ENCODE measurements at regions not wholly inside any gene's neighbourhood (a gene's known extent, or its start where the extent isn't known, plus 50 kb on each side); places are given as distances from the start of the nearest gene placed in this dataset.

DNA sequence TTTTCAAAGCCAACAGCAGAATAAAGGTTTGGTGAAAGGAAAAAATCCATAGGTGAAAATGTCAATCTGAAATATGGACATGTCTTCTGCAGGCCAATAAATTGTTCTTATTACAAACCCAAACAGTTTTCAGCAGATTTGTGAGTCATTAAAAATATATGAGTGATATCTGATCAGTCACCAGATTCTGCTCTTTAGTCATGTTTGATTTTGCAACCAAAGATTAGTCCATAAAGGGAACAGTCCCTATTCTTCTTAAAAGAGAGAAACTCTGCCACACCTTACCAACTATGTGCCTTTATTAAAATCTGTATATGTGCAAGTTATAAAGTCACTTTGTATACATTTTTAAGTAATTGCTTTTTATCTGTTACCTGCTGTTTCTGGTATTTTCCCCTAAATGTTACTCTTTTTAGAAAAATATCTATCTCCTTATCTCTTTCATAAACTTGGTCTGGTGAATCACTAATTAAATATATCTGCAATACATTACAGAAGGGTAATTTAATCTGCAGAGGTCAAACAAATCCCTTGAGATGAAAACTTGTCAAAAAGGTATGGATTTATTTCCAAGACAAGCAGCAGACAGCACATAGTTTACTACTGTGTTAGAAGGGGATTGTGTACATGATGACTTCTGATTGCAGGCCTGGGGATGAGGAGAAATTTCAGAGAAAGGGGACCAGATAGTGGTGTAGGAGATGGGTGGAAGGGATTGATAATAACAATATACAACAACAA is 322.9 kb upstream of the NWD2 start:
- in situ Hi-C loops (cut with MboI; ENCODE audit: low sequenced_read_pairs) = no loop called here

DNA sequence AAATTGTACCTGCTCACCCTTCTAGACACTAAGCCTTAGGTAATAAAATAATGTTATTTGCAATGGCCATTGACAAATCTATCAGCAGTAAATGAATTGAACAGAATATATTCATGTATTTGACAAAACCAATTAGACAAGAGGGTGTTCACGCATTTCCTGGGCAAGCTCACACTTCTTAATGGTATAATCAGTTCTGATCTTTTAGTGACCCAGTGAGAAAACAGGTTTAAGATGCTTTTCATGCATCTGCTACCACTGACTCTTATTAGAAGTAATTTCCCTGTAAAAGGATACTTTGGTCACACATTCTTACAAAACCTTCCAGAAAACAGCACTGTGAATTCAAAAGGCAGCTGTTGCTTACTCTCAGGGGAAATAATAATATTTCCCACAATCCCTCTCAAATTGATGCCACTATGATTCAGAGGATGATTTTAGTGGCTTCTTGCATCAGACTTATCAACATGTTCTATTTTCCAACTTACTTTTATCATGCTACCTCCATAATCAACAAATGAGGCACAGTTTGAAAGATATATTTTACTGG is 313.9 kb upstream of the NWD2 start:
- in situ Hi-C loops (cut with MboI; ENCODE audit: low sequenced_read_pairs) = no loop called here

DNA sequence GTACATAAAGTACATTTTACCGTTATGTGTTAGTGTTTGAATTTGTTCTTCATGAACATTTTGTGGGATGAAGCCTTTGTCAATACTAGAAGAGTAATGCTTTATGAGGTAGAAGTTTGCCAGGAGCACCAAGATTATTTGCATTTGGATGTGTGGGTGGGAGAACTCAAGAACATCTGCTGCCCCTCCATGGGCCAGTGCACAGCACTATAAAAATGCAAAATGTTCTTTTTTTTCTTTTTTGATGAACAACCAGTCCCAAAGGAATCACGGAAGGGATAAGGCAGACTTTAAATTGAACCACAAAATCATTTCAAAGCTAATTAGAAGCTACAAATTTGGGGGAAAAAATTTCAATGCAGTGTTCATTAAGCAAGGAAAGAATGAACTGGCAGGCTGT is 300.3 kb upstream of the NWD2 start:
- in situ Hi-C loops (cut with MboI; ENCODE audit: low sequenced_read_pairs) = no loop called here

DNA sequence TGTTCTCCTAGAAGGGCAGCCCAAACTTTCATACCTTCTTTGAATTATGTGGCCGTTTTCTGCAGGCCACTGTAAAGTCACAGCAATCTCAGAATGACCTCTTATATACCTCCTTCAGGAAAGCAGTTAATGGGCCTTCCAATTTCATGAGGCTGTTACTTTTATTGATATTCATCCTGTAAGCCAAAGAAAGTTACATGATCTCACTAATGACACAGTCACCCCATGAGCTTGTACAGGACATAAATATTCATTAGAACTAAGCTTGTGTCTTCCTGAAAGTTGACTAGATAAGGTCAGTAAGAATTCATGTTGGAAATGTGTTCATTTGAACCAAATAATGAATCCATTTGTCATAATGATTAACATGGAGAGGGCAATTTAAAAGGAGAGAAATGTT is 283.1 kb upstream of the NWD2 start:
- in situ Hi-C loops (cut with MboI; ENCODE audit: low sequenced_read_pairs) = no loop called here

DNA sequence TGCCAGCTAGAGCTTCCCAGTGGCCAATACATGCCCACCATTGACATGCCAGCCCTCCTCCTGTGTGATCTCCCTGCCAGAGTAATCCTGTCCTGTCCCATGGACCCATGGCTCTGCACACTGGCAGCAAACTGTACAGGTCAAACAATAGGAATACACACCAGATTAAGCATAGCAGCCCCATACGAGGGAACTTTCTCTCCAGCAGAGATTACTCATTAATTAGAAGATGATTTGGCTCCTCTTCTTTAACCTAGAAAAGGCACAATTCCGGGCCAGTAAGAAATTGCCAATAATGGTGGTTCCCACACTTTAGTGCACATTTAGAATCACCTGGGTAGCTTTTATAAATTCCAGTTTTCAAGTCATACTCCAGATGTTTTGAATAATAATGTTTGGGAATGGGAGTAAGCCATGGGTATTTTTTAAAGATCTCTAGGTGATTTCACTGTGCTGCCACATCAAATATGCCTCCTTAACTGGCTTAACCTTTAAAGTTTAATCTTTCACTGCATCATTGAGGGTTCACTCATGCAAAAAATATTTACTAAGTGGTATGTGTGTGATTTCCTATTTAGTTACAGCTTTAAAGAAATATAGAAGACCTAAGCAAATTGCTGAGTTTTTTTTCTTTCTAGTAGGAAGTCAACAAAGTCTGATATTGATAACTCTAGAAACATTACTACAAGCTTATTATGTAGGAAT is 277.6 kb upstream of the NWD2 start:
- in situ Hi-C loops (cut with MboI; ENCODE audit: low sequenced_read_pairs) = no loop called here

DNA sequence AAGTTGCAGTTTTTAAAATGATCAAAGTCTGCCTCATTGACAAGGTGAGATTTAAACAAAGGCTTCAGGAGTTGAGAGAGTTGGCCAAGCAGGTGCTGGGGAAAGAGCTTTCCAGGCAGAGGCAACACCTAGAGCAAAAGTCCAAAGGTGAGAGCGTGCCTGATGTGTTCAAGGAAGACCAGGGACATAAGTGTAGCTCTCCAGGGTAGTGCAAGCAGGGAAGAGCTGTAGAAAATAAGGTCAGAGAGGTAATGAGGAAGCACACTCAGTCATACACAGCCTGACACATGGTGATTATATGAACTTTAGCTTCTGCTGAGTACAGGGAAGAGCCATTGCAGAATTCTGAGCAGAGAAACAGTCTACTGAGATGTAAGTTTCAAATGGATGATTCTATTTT is 265.0 kb upstream of the NWD2 start:
- in situ Hi-C loops (cut with MboI; ENCODE audit: low sequenced_read_pairs) = no loop called here

DNA sequence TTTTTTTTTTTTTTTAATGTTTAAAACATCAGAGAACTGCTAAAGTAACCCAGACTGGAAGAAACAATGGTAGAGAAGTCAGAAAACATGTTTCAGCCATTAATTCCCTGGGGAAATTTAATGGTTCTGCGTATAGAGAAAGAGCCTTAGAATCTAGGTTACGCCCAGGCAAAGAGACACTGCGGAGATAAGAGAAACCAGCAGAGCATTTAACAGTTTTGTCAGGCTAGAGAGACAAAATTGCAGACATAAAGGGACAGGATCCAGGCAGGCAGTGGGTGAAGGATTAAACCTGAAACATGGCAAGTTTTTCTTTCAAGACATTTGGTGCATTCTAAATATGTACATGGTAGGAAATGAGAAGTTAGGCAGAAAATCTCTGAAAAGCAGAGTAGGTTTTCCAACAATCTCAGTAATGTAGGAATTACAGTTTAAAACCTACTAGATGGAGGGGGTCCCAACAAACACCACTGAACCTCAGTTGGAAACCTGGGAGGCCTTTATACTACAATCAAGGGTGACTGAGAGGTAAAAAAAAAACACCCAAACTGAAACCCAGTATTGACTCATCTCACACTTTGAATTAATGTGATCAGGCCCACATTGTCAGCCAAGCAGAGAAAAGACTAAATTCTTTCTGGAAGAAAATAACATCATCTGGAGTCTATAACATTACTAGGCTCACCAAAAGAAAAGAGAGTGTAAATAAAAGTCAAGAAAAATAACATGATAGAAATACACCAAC is 254.2 kb upstream of the NWD2 start:
- in situ Hi-C loops (cut with MboI; ENCODE audit: low sequenced_read_pairs) = no loop called here

DNA sequence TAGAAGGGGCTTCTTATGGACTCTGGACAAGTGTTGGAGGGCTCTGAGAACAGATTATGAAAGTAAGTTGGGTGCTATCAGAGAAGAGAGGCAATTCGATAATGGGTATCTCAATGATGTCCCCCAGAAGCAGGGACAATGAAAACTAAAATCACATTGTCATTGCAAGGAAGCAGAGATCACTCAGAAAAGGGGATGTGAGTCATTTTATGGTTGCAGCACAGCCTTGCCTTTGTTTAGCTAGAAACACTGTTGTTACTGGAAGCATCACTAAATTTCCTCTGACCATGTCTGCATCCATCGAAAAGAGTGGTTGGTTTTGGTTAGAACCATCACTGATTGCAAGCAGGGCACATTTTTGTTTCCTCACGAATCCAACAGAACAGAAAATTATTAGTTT is 246.8 kb upstream of the NWD2 start:
- in situ Hi-C loops (cut with MboI; ENCODE audit: low sequenced_read_pairs) = no loop called here

DNA sequence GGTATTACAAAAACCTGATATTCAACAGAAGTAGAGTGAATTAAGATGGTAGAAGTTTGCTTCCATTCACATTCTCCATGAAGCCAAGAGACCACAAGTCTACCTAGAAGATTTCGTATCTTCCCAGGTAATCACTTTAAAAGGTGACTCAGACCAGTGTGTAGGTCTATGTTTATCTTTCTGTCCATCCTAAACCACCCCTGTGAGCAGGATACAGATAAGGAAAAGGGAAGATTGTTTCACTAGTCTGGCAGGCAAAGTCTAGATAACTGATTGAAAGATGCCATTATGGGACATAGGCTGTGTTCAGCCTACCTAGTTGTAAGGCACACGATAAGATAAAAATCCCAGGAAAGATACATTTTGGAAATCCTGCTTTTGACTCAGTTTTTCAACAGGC is 244.3 kb upstream of the NWD2 start:
- in situ Hi-C loops (cut with MboI; ENCODE audit: low sequenced_read_pairs) = no loop called here

DNA sequence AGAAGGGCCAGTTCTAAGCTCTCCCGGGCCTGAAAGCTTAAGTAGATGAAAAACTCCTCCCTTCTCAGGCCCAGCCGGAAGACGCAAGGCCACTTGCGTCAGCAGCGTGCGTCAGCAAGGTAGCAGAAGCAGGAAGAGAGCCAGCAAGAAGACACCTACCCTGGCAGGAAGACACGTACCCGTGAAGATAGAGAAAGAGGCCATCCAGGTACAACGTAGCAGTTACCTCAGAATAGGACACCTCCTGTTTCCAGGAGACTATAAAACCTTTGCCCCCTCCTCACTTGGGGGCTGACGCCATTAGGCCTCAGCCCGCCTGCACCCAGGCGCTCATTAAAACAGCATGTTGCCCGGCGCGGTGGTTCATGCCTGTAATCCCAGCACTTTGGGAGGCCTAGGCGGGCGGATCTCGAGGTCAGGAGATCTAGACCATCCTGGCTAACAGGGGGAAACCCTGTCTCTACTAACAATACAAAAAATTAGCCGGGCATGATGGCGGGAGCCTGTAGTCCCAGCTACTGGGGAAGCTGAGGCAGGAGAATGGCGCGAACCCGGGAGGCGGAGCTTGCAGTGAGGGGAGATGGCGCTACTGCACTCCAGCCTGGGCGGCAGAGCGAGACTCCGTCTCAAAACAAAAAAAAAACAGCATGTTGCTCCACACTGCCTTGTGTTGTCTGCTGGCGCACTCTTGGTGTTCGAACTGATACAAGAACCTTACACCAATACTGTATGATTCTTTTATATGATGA is 242.7 kb upstream of the NWD2 start:
- in situ Hi-C loops (cut with MboI; ENCODE audit: low sequenced_read_pairs) = no loop called here

DNA sequence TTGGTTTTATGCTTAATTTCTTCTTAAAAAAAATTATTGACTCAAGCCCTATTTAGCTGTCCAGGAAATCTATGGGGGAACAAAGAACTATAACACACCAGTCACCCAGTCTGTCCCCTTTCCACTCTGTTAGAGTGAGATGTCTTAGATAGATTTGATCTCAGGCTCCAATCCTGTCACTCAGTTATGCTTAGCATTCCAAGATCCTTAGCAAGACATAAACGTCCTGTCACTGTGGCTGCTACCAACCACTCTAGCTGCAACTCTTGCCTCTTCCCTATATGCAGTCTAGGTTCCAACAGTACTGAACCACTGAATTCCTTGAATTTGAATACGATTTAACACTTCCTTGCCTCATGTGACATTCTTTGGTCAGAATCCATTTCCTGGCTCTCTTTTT is 241.9 kb upstream of the NWD2 start:
- in situ Hi-C loops (cut with MboI; ENCODE audit: low sequenced_read_pairs) = no loop called here

DNA sequence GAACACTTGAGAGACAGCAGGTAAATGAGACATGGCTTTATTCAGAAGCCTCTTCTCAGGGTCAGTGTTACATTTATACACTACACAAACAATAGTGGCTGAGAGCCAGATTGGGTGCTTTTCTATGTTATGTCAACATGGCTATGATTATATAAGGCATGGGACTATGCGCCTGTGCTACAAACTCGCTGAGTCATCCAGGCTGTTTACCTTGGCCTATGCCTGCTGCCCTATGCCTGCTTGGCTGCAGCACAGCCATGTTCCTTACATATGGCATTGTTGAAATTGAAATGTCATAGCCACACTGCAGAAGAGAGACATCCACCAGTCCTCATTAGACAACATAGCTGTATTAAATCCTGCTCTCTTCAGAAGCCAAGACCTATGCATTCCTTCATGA is 236.3 kb upstream of the NWD2 start:
- in situ Hi-C loops (cut with MboI; ENCODE audit: low sequenced_read_pairs) = no loop called here

DNA sequence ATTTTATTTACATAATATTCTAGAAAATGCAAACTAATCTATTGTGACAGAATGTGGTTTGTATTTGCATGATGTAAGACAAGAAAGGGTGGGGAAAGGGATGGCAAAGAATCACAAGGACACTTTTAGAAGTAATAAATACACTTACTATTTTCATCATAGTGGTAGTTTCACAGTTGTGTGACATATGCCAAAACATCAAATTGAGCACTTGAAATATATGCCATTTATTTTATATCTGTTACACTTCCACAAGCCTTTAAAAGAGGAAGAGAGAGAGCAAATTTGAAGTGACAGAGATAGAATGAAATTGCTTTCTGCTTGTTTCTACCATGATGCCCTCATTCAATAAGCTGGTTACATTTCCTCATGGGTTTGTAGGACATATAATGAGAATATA is 230.0 kb upstream of the NWD2 start:
- in situ Hi-C loops (cut with MboI; ENCODE audit: low sequenced_read_pairs) = no loop called here

DNA sequence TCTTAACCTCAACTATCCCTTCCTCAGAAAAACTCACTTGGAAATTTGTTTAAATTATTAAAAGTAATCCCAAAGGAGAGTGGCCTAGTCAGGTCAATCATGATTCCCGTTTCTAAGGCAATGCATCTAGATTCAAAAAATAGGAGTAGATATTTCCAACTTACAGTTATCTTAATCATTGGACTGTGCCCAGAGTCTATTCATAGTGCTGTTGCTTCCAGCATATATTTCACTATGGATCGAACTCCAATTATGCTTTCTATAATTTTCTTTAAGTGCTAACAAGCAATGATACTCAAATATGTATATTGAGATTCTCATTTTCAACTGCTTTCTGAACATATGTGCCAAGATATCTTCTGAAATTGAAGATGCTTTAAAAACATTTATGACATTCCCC is 229.2 kb upstream of the NWD2 start:
- in situ Hi-C loops (cut with MboI; ENCODE audit: low sequenced_read_pairs) = no loop called here

DNA sequence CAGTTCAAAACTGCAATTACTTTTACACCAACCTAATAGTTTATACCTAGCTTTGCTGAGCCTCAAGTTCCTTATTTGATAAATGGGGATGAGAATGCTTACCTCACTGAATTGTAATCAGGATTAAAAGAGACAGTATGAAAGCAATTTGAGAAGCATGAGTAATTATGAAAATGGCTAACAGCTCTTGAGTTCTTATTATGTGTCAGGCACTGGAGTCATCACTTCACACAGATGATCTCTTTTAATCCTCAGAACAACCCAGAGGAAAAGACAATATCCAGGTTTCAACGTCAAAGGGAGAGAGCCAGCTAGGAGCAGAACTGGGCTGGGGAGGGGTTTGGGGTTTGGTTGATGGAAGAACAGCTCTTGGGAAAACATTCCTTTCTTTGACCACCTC is 221.0 kb upstream of the NWD2 start:
- in situ Hi-C loops (cut with MboI; ENCODE audit: low sequenced_read_pairs) = no loop called here

DNA sequence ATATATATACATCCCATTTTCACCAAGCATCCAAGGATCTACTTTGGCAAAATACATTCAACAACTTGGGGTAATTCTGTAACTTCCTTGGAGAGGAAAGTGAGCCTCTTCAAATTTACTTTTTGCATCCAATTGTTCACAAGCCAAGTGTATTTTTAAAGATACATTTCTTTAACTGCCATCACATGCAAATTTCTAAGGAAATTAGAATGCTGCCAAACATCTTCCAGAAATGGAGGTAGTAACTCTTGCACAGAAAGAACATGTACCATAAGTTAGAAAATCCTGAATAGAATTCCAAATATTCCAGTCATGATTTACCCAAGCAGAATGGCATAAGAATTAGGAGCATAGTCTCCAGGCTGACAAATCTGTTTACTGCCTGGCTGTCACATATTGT is 220.5 kb upstream of the NWD2 start:
- in situ Hi-C loops (cut with MboI; ENCODE audit: low sequenced_read_pairs) = no loop called here

DNA sequence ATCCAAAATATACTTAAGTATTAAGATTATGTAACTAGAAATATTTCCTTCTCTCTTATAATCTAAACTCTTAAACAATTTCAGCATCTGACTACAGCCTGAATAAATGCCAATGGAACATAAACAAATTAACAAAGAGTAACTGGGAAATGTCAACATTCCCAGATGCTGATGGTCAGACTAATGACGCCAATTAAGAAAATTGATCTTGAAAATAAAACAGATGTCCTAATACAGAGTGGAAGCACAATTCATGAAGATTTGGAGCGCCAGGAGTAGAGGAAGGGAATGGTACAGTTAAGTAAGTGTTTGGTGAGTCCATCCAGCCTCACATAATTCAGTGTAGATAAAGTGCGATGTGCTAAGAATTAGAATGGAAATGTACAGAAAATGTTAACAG is 203.7 kb upstream of the NWD2 start:
- in situ Hi-C loops (cut with MboI; ENCODE audit: low sequenced_read_pairs) = no loop called here

DNA sequence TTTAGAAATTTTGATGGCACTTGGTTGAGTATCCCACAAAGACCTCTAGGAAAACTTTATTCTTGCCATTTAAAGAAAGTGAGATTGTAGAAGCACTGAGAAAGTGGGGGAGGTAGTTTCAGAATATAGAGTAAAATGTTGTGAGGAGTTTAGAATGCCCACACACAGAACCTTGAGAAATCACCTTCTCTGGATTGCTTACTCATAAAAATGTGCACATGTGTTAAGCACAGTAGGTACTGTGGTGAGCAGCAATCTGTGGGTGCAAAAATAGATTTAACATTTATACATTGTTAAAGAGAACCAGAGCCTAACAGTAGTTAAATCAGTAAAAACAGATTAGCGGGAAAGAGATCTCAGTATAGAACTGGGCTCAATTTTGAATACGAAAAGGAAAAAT is 201.2 kb upstream of the NWD2 start:
- in situ Hi-C loops (cut with MboI; ENCODE audit: low sequenced_read_pairs) = no loop called here

DNA sequence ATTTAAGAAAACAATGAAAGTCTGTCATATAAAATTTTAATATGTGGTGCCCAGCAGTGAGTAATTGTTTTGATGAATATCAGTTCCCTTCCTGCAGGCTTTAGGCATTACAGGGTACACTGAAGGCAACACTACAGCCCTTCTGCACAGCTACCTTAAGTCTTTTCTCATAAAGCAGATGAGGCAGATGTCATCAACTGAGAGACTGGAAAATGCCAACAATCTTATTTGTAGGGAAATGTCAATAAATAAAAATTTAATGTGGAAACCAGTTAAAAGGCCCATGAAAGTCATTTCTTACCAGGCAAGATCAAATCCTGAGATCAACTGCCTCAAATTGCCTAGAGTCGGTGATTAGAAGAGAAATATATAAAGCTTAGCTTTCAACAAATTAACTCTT is 193.4 kb upstream of the NWD2 start:
- in situ Hi-C loops (cut with MboI; ENCODE audit: low sequenced_read_pairs) = no loop called here

DNA sequence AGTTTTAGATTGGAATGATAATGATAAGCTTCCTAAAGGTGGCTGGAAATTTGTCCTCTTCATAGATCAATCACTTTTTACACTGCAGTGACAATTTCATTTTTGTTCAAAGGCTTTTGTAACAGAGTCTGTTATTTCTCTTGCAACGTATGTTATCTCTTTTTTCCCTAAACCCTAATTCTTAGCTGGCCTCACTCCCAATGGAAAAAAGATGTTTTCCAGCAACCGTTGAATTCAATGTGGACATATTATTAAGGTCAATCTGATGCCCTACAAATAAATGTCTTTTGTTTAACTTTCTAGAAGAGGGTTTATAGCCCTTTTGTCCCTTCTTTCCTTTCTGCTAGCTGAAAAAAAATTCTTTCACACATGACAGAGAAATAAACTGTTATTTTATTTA is 192.7 kb upstream of the NWD2 start:
- in situ Hi-C loops (cut with MboI; ENCODE audit: low sequenced_read_pairs) = no loop called here

DNA sequence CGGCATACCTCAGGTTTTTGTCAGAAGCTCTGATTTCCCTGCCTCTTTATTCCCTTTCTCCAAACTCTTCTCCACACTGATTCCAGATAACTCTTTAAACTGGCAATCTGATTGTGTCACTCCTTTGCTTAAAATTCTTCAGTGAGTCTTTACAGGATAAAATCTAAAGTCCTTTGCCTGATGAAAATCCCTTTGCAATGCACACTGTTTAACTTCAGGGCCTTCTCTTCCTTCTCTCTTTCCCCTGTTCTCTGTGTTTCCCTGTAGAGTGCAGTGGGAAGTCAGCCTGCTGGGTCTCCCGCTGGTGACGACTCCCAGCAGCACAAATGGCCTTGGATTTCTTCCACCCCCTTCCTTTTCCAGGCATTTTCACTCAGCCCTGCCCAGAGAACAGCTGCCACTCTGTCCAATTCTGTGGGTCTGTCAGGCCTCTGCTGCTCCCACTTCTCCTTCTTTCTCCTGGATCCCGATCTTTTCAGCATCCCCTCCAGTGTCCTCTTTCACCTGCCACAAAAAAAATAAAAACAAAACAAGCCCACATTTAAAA is 189.9 kb upstream of the NWD2 start:
- in situ Hi-C loops (cut with MboI; ENCODE audit: low sequenced_read_pairs) = no loop called here
